ENCODE measurements at regions not wholly inside any gene's neighbourhood (a gene's known extent, or its start where the extent isn't known, plus 50 kb on each side); places are given as distances from the start of the nearest gene placed in this dataset.

DNA sequence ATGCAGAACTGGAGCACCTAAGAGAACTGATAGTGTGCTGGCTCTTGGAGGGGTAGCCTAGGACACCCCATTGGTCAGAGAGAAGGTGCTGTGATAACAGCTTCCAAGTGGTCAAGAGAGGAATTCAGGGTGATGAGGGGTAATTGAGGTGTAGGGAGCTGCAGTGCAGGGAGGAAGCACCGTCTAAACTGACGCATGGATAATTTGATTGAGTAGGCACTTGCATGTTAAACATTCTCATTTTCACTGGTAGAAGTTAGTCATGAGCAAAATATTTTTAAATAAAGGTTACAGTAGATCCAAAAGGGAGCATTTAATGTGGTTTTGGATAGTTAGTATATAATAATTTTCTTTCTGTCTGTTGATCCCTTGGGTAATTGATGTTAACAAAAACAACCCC lies 155.1 kb upstream of the TCF4 start:
- TF ChIP-seq, protein P1, sequence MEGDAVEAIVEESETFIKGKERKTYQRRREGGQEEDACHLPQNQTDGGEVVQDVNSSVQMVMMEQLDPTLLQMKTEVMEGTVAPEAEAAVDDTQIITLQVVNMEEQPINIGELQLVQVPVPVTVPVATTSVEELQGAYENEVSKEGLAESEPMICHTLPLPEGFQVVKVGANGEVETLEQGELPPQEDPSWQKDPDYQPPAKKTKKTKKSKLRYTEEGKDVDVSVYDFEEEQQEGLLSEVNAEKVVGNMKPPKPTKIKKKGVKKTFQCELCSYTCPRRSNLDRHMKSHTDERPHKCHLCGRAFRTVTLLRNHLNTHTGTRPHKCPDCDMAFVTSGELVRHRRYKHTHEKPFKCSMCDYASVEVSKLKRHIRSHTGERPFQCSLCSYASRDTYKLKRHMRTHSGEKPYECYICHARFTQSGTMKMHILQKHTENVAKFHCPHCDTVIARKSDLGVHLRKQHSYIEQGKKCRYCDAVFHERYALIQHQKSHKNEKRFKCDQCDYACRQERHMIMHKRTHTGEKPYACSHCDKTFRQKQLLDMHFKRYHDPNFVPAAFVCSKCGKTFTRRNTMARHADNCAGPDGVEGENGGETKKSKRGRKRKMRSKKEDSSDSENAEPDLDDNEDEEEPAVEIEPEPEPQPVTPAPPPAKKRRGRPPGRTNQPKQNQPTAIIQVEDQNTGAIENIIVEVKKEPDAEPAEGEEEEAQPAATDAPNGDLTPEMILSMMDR (IDR thresholded peaks at IDR 0.05) = no peak
- TF ChIP-seq POLR2A (IDR thresholded peaks at IDR 0.05) = no peak
